Renal cortex interstitium (tissue), 11 donors: ENCODE measurements at regions not wholly inside any gene's neighbourhood (a gene's known extent, or its start where the extent isn't known, plus 50 kb on each side); places are given as distances from the start of the nearest gene placed in this dataset.

Experiments
- DNase-seq, 11 donors: peaks; one replicate each; pipeline ENCODE4 v3.0.0-alpha.2; 2013; ENCODE audit warnings: low read depth in 9 of 11, low spot score in 4 of 11; ENCODE audit errors: extremely low read depth in 1 of 11

DNA sequence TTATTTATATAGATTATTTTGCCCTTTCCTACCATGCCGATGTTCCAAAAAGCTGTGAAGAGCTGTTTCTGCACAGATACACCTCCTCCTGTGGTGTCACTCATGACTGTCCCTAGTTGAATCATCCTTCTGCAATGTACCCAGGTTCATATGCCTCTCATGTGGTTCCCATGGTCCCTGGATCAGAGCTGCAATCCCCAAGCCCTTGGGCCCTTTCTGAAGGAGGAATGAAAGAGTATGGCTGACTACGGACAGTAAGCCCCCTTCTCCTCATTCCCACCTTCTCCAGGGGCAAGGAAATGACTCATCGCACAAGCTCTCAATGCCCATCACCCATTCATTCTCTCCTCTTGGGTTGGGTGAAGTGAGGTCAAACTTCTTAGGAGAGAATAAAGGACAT is 63.9 kb upstream of the ACVR1 start:
- no peak for DNase-seq

DNA sequence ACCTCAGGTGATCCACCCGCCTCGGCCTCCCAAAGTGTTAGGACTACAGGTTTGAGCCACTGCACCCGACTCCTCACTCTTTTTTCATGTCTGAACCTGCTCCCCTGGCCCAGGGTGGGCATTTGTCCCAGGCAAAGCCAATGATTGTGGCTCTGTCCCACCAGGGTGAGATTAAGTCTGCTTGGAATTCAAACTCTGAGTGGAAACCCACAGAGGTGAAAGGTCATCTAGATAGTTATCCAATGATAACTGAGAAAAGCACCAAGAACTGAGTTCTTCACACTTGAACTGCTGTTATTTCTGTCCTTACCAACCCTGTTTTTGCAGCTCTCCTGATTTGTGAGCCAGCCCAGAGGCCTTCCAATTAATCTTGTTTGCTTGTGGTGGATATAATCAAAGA is 62.4 kb upstream of the ACVR1 start:
- no peak for DNase-seq

DNA sequence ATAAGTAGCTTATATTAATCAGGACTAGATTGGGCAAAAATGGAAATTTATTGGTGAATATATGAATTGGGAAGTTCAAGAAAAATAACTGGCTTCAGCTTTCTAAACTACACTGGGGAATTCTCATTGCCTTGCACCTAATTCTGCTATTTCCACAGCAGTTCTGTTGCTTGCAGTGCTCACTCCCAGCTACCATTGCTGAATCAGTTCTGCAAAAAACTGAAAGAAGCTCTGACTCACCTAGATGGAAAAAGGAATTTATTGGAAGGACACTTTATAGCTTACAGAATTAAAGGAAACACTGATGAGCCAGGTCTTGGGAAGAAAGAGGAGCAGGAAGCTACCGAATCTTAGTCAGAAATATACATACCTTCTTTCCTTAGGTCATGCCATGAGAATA is 60.3 kb upstream of the ACVR1 start:
- DNase-seq: no peak

DNA sequence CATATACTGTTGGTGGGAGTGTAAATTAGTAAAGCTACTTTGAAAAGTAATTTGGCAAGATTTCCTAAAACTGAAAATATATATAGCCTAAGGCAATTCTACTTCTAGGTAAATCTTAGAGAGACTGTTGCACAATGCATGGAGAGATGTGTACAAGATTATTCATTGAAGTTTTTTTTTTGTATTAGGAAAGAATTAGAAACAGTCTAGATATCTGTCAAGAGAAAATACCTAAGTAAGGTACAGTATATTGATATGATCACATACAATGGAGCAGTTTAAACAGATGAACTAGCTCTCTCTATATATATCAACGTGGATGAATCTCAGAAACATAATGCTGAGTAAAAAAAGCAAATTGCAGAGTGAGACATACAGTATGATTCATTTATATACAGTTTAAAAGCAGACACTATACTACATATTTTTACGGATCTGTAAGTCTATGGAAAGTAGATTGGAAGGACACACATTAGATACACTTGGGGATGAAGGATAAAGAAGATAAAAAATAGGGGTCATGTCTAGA is 59.3 kb upstream of the ACVR1 start:
- no peak for DNase-seq

DNA sequence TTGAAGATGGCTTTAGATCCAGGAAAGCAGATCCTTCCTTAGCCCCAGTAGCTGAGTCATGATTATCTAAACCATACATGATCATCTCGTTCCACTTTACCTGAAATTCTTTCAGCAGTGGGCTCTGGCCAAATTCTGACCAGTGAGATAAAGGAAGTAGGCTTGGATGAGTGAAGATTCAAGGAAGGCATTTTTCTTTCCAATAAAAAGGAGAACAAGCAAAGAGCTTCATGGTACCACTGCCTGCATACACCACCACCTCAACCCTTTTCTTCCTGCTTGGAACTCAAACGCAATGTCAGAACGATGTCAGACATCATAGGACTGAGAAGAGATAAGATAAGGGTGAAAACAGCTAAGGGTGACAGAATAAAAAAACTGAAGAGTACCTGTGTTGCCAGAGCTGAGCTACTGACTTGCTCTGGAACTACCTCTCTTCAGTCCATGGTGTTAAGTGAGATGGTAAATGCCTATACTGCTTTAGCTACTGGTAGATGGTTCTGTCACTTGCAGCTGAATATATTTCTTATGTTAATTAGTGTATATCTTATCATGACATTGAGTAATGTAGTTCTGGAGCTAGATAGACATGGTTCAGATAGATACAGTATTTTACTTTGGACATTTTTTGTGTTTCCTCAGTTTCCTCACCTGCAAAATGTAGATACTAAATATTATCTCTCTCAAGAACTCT is 58.7 kb upstream of the ACVR1 start:
- no peak for DNase-seq

DNA sequence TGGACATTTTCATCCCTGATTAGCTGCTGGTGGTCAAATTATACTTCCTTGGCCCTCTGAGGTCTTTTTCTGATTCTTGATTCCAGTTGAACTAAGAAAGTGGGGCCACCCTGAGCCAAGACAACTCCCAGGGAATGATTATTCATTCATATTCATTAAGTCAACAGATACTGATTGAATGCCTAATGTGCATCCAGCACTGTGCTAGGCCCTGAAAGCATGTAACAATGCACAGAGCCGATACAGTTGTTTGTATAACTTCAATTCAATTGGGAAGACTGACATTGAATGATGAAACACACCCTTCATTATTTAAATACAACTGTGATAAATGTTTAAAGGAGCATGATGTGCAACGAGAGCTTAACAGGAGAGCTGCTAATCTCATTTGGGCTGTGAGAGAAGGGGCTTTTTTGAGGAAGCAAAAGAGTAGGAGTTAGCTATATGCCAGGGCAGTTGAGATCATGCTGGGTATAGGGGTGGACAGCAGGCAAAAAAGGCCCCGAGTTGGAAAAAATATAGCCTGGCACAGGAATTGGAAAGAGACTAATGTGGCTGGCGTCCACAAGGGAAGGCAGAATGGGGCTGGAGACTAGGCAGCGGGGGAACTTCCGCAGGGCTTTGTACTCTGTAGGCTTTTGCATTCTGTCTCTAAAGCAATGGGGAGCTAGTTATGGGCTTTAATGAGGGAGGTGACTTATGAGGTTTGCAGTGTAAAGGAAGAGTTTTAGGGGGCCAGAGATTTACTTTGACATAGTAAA is 57.2 kb upstream of the ACVR1 start:
- DNase-seq: no peak

DNA sequence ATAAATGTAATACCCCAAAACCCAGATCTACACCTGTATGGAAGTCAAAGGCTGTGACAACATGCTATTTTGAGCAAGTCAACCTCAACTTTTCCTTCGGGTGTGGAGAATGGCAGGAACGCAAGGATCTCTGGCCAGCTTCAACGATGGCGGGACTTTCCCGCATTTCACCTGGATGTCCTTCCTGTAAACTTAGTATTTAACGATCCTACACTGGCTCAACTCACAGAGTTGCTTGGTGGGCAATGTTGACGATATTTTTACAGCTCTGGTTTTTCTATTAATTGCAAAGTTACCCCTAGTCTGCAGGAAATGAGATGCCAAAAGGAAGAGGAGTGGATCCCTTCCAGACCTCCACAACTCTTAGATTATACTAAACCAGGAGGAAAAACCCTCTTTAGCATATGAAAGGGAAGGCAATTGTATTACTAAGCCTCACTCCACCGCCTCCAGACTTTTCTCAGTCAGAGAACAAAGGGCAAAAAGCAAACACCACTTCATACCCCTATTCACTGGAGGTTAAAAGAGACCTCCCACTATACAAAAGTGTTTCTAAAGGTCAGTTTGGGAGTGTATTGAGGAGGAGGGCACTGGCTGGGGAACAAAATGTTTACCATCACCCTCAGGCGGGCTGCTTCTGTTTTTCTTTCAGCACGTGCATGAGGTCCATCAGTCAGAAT is 56.5 kb upstream of the ACVR1 start:
- DNase-seq: no peak

DNA sequence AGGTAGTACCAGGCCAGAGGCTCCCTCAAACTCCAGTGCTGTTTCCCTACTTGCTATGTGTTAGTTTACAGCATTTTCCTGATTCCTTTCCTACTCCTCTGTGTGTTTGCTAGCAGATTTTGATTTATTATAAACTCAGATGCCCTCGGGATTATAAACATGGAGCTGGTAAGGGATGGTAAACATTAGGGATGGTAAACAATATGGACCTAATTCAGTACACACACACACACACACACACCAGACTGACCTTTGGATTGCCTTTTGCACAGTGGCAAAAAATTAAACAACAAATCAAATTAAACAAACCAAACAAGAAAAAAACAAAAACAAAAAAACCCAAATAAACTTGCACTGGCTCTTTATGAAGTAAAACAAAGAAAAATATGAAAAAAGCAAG is 55.4 kb upstream of the ACVR1 start:
- DNase-seq: no peak

DNA sequence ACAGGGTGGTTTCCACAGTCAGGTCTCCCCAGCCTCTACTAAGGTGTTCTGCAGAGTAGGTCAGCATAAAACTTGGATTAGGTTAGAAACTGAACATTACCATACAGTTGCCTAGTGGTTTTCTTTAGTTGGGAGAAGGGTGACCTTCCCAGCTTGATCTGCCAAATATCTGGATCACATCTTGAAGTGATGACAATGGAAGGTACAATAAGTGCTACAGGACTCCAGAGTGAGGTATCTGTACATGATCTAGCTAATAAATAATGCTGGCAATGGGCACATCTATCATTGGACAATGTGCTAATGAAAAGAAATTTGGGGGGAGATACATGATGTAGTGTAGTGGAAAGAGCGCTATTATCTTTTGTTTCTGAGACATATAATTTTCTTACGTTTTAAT is 54.6 kb upstream of the ACVR1 start:
- no peak for DNase-seq

DNA sequence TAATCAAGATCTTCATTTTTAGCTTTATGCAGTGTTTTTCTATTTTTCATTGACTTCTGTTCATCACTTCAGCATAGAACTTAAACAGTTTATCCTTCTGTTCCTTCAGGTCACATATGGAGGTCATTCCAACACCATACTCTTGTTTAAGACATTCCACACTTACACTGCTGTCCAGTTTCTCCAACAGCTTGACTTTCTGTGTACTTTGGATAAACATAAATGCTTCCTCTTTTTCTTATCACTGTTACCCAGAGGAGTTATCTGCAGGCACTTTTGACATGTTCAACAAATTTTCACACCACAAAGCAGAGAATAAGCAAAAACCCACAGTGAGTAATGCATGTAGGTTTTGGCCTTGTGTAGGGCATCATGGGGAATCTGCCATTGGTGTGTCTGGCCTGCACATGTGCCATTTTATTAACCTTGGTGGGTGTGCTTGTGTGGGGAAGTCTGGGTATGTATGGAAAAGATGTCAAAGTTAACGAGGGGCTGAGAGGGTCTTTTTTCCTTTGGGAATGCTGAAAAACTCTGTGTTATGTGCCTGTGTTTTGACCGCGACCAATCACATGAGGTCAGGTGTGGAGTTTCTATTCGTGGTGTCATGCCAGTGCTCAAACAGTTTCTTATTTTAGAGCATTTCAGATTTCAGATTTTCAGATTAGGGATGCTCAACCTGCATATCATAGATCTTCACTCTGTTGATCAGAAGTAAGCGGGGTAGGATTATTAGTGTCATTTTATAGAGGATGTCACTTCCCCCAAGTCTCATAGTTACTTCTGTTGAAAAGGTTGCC is 53.9 kb upstream of the ACVR1 start:
- DNase-seq: no peak

DNA sequence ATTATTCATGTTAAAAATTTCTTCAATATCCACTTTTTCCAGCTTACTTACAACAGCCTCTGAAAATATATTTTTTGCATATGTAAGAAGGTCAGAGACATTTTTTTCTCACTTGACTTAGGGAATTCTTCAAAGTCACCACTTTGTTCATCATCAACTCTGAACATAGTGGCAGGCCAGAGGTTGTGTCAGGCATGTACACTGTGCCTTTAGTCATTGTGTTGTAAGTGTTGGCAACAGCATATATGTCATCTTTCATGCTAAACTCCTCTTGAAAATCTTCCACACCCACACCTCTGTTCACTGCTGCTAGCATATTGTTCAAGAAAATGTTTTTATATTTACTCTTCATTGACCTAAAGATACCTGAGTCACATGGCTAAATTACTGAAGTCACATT is 52.2 kb upstream of the ACVR1 start:
- no peak for DNase-seq

DNA sequence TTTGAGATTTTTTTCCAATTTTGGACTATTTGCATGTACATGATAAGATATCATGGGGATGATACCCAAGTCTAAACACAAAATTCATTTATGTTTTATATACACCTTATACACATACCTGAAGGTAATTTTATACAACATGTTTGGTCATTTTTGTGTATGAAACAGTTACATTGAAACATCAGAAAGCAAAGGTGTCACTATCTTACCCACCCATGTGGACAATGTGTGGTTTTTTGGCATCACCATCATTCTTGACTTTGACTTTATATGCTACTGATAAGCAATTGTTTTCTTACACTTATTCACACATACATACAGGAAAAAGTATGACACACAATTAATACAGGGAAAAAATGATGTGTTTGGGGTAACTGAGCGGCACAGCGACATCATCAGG is 51.0 kb upstream of the ACVR1 start:
- no peak for DNase-seq
